NT2/D1 (cell line): ENCODE measurements at regions not wholly inside any gene's neighbourhood (a gene's known extent, or its start where the extent isn't known, plus 50 kb on each side); places are given as distances from the start of the nearest gene placed in this dataset.

Experiments
- SUZ12 ChIP-seq: IDR thresholded peaks from 2 replicates; pipeline ENCODE4 v1.6.1; 2011; ENCODE audit not compliant: insufficient read length, insufficient read depth; ENCODE audit errors: extremely low read depth
- YY1 ChIP-seq: IDR thresholded peaks from 2 replicates; pipeline ENCODE4 v1.6.1; 2011; ENCODE audit not compliant: insufficient read length, insufficient read depth
- ZNF274 ChIP-seq: IDR thresholded peaks from 2 replicates; pipeline ENCODE4 v1.6.1; 2011; ENCODE audit warnings: mild to moderate bottlenecking, low read depth, low read length

DNA sequence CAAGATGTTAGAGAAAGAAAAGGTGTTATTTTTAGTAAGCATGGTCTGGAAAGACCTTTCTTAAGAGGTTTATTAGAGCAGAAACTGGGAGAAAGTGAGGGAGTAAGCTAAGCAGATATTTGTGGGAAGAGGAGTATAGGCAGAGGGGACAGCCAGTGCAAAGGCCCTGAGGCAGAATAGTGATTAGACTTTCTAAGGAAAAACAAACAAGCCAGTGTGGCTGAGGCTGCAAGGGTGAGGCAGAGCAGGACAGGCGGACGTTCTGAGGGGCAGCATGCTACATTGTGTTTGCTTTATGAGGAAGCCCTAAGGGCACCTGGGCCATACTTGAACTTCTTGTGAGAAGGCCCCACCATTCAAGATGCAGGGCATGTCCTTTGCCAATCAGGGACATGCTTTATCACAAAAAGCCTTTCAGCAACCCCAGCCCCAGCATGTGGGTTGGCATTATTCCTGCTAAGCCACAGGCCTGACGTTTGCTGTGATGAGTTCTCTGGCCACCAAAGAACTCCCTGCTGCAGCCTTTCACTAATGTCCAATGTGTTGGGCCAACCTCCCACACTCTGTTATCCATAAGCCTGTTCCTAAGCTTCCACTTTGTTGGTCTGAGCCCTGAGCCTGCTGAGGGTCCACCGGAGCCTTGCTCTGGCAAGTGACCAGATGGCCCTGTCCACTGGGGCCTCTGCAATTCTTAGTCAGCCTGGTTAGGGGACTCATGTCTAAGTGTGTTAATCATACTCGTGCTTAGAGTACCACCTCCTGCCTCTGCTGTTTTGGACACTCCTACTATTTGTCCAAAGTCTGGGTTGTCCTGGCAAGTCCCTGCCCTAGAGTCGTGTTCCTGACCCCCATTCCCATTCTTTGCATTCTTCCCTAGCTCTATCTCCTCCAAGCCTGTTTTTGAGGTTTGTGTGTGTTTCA is 209.9 kb upstream of the CTNNB1 start:
- TF ChIP-seq YY1 (no peak), ZNF274 (no peak), SUZ12 (no peak)
